Lung (tissue), 11 donors: ENCODE measurements at regions not wholly inside any gene's neighbourhood (a gene's known extent, or its start where the extent isn't known, plus 50 kb on each side); places are given as distances from the start of the nearest gene placed in this dataset.
A peak's percentile ranks its signal among the peaks of the same experiment; 100 is the strongest.
"Not testable (repeated sequence)": the region's sequence is repeated elsewhere in the genome, so short reads cannot be mapped to it uniquely, and the experiment has no call there.

Experiments
- ATAC-seq: fragments of 200-7000 bp; cut with Tn5 transposase; one replicate; pipeline ENCODE4 v1.9.1; 2020; ENCODE audit warnings: moderate number of reproducible peaks; ENCODE audit not compliant: insufficient read depth, low FRiP score
- DNase-seq, 3 donors: peaks; one replicate each; pipeline ENCODE4 v3.0.0-alpha.2; 2013 to 2017
- H3K27ac ChIP-seq, 2 donors: one replicate each; pipeline ENCODE4 v1.5.1; 2013; ENCODE audit warnings: mild to moderate bottlenecking in 2 of 2, moderate library complexity in 2 of 2, control low read depth in 1 of 2, inconsistent platforms in 1 of 2, low read depth in 1 of 2, low read length in 1 of 2
- H3K27me3 ChIP-seq, 3 donors: one replicate each; pipeline ENCODE4 v1.5.1; 2013; ENCODE audit warnings: low read length in 2 of 3; ENCODE audit not compliant: control insufficient read depth in 3 of 3, insufficient read depth in 3 of 3
- H3K36me3 ChIP-seq, 4 donors: one replicate each; pipeline ENCODE4 v1.5.1; 2013; ENCODE audit warnings: low read length in 4 of 4, mild to moderate bottlenecking in 1 of 4, moderate library complexity in 1 of 4; ENCODE audit not compliant: control insufficient read depth in 4 of 4, insufficient read depth in 4 of 4
- H3K4me1 ChIP-seq, 5 donors: one replicate each; pipeline ENCODE4 v1.5.1; 2013; ENCODE audit warnings: low read length in 5 of 5, mild to moderate bottlenecking in 2 of 5, moderate library complexity in 1 of 5; ENCODE audit not compliant: control insufficient read depth in 5 of 5, insufficient read depth in 5 of 5
- H3K4me3 ChIP-seq: one replicate; pipeline ENCODE4 v1.5.1; 2013; ENCODE audit warnings: mild to moderate bottlenecking, control low read depth, moderate library complexity
- H3K9ac ChIP-seq, 2 donors: one replicate each; pipeline ENCODE4 v1.5.1; 2013; ENCODE audit warnings: low read length in 2 of 2, control low read depth in 1 of 2; ENCODE audit not compliant: insufficient read depth in 1 of 2
- H3K9me3 ChIP-seq, 4 donors: one replicate each; pipeline ENCODE4 v1.5.1; 2013; ENCODE audit warnings: low read length in 3 of 4, mild to moderate bottlenecking in 1 of 4, moderate library complexity in 1 of 4; ENCODE audit not compliant: control insufficient read depth in 4 of 4, insufficient read depth in 3 of 4
- CTCF ChIP-seq: IDR thresholded peaks from 2 replicates; pipeline ENCODE4 v1.5.1; 2012; ENCODE audit warnings: mild to moderate bottlenecking; ENCODE audit errors: control extremely low read depth, extremely low read depth
- WGBS, 2 donors: extraction: QIAGEN DNeasy Blood & Tissue Kit; methylation state at CpG; one replicate each; pipeline ENCODE4 v1.1.7; 2013; 5-methylcytosine and 5-hydroxymethylcytosine counted together
- donor health status: control.
- donor health status: control.
- donor health status: Bipolar disorder and iron deficiency.
- donor health status: healthy.
- donor health status: DM: yes; HTN: yes; CAD: no.

GRCh38 chr7:20075992-20076820 lies 141.0 kb downstream of the MACC1 start:
- peak; percentile 41 for ATAC-seq
- TF ChIP-seq CTCF = no peak
- peak; percentile 76 to 92 (median 84) for DNase-seq
- WGBS, 2 donors = 68 to 87% methylated on average over 4 of the region's 4 CpGs
- H3K9me3 ChIP-seq = no peaks in the 10 kb centered on the region
- peaks cover 0 to 17% (median 0%) of the 10 kb centered on the region in 5 donors for H3K4me1 ChIP-seq
- no peak overlapping the region for H3K27ac ChIP-seq
- H3K36me3 ChIP-seq = no peaks in the 10 kb centered on the region
- no peaks in the 10 kb centered on the region for H3K27me3 ChIP-seq
- no peak overlapping the region for H3K9ac ChIP-seq
- no peak overlapping the region for H3K4me3 ChIP-seq

GRCh38 chr7:20075440-20075839 lies 141.7 kb downstream of the MACC1 start:
- H3K9me3 ChIP-seq = no peaks in the 10 kb centered on the region
- H3K9ac ChIP-seq = no peak overlapping the region
- ATAC-seq (no peak), DNase-seq (no peak)
- H3K27ac ChIP-seq = no peak overlapping the region
- peaks cover 0 to 17% (median 0%) of the 10 kb centered on the region in 5 donors for H3K4me1 ChIP-seq
- no peaks in the 10 kb centered on the region for H3K36me3 ChIP-seq
- H3K4me3 ChIP-seq = no peak overlapping the region
- H3K27me3 ChIP-seq = no peaks in the 10 kb centered on the region
- no peak for TF ChIP-seq CTCF
- 87 to 89% methylated on average over 5 of the region's 5 CpGs for WGBS, 2 donors

- not testable (repeated sequence) for ATAC-seq, DNase-seq, H3K36me3 ChIP-seq, H3K9me3 ChIP-seq, H3K9ac ChIP-seq, H3K4me3 ChIP-seq, H3K27ac ChIP-seq, H3K27me3 ChIP-seq
- peaks cover 0 to 17% (median 0%) of the 10 kb centered on the region in 5 donors for H3K4me1 ChIP-seq
- 82 to 88% methylated on average over 5 of the region's 5 CpGs for WGBS, 2 donors
These were observed 149.2 kb downstream of the MACC1 start for GRCh38 chr7:20068004-20068403.

GRCh38 chr7:20064974-20065862 lies 152.0 kb downstream of the MACC1 start:
- Histone ChIP-seq H3K9me3 (peaks cover 0 to 8% (median 3%) of the 10 kb centered on the region in 4 donors), H3K4me1 (peaks cover 0 to 17% (median 0%) of the 10 kb centered on the region in 5 donors), H3K27ac (no peak overlapping the region), H3K9ac (no peak overlapping the region), H3K36me3 (peaks cover 0 to 4% (median 0%) of the 10 kb centered on the region in 4 donors), H3K4me3 (no peak overlapping the region), H3K27me3 (no peaks in the 10 kb centered on the region)
- no peak for TF ChIP-seq CTCF
- 54 to 67% methylated on average over 7 of the region's 7 CpGs for WGBS, 2 donors
- ATAC-seq (no peak), DNase-seq (peak; percentile 88 to 96 (median 94))
